ENCODE measurements at regions not wholly inside any gene's neighbourhood (a gene's known extent, or its start where the extent isn't known, plus 50 kb on each side); places are given as distances from the start of the nearest gene placed in this dataset.

DNA sequence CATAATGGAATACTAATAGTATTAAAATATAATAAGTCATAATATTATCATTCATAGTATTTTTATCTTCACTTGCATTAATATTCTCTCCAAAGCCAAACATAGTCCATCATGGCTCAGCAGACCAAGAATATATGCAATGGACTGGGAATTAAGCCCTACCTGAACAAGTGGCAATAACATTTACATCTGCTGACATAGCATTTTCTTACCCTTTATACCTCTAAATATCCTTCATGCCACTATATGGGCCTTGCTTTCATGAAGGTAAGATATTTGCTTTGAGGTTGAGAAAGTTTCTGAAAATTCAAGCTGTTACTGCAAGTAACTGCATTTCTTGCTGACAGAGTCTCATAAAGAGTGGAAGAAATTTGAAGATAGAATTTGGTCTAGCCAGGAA lies 847.4 kb upstream of the GCFC2 start:
- Histone ChIP-seq H3K4me3 (ENCODE audit: low read depth, low read length) (no peak overlapping the region), H3K36me3 (ENCODE audit: insufficient read depth) (no peaks in the 10 kb centered on the region), H3K27ac (ENCODE audit: low read depth) (no peak overlapping the region), H3K4me1 (ENCODE audit: insufficient read depth) (no peaks in the 10 kb centered on the region)
- DNase-seq (ENCODE audit: extremely low spot score), result no peak

DNA sequence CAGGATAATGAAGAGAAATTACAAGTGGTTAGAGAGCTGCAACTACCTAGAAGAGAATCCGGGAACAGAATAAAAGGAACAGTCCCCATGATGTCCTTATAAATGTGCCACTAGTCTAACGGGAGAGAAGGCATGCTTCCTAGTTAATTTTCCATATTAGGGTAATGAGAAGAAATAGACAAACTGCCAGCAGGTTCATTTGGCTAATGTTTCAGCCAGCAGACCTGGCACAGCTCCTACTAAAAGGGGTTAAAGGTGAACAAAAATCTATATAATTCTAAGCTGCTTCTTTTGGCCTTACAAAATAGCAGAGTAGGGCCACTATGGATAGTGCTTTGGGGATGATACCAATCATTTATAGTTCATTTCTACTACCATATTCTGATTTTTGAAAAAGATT lies 845.3 kb upstream of the GCFC2 start:
- Histone ChIP-seq H3K27ac (ENCODE audit: low read depth) (no peak overlapping the region), H3K4me1 (ENCODE audit: insufficient read depth) (no peaks in the 10 kb centered on the region), H3K4me3 (ENCODE audit: low read depth, low read length) (no peak overlapping the region), H3K36me3 (ENCODE audit: insufficient read depth) (no peaks in the 10 kb centered on the region)
- 62% methylated on average over 2 of the region's 2 CpGs for WGBS
- no peak for DNase-seq (ENCODE audit: extremely low spot score)

DNA sequence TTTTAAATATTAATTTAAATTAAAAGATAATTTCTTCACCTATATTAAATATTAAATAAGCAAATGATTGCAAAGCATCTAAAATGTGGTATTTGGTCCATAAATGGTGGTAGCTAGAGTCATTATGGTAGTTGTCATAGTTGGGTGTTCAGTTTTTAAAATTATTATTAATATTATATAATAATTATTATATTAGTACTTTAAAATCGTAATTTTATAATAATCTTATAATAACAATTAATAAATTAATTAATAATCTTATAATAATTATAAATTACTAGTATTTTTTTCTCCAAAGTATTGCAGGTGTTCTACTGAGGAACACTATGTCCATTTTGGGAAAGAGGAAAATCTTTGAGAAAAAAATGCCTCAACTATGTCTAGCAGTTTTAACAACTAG lies 835.5 kb upstream of the GCFC2 start:
- Histone ChIP-seq H3K27ac (ENCODE audit: low read depth) (no peak overlapping the region), H3K36me3 (ENCODE audit: insufficient read depth) (no peaks in the 10 kb centered on the region), H3K4me3 (ENCODE audit: low read depth, low read length) (no peak overlapping the region), H3K4me1 (ENCODE audit: insufficient read depth) (no peaks in the 10 kb centered on the region)
- WGBS, result 45% methylated on average over 1 of the region's 1 CpG
- DNase-seq (ENCODE audit: extremely low spot score), result no peak

DNA sequence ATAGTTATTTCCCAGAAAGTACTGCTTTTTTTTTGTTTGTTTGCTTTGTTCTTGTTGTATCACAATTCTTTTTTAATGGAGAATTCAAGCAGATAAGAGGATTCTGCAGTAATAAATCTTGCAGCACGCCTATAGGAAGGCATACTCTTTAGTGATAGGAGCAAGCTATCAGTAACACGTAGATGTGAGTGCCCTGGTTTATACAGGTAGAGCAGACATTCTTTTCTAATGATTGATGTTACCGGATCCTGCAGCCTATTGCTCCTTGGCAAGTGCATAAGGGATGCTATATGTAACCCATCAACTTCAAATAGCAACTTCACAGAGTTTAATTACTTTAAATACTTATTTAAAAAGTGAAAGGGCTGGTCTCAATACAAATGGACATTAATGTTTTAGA lies 834.2 kb upstream of the GCFC2 start:
- Histone ChIP-seq H3K27ac (ENCODE audit: low read depth) (no peak overlapping the region), H3K36me3 (ENCODE audit: insufficient read depth) (no peaks in the 10 kb centered on the region), H3K4me3 (ENCODE audit: low read depth, low read length) (no peak overlapping the region), H3K4me1 (ENCODE audit: insufficient read depth) (no peaks in the 10 kb centered on the region)
- WGBS, result 36% methylated on average over 3 of the region's 3 CpGs
- DNase-seq (ENCODE audit: extremely low spot score), result no peak

DNA sequence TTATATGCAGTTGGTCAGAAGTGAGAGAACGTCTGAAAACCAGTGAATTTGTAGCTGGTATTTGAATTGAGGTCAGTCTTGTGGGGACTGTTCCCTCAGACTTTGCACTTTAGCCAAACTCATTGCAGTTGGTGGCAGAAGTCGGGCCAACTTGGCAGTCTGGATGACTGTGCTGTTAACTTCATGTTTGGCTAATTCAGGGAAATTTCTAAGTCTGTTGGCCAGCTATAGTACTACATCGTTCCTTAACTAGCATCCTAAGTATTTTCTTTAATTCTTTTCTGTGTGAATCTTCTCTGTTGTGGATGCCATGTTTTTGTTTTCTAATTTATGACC lies 806.8 kb upstream of the GCFC2 start:
- H3K27ac ChIP-seq (ENCODE audit: low read depth), result no peak overlapping the region
- no peak for DNase-seq (ENCODE audit: extremely low spot score)
- no peak overlapping the region for H3K4me3 ChIP-seq (ENCODE audit: low read depth, low read length)
- 62% methylated on average over 3 of the region's 3 CpGs for WGBS
- H3K4me1 ChIP-seq (ENCODE audit: insufficient read depth), result no peaks in the 10 kb centered on the region
- H3K36me3 ChIP-seq (ENCODE audit: insufficient read depth), result no peaks in the 10 kb centered on the region

DNA sequence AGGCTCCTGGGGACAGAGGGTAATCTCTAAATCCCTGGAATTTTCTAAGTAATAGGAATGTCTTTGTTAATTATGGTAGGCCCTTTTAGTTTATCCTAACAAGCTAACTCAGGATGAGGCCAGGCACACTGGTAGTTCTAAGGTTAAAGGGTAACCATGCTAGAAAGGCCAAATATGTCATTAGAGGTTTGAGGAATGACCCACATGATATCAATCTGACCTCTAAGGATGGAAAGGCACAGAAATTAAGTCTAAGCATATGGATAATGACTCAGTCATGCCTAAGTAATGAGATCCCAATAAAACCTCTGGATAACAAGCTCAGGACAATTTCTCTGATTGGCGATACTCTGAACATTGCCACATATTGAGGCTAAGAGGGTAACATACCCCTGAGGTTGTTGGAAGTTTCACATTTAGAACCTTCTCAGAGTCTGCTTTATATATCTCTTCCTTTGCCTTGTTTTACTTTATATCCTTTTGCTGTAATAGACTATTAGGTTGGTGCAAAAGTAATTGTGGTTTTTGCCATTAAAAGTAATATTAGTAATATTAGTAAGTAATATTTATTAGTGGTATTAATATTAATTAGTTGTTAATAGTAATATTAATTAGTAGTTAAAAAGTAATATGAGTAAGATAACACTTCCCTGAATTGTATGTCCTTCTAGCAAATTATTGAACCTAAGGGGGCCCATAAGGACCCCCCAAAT lies 806.3 kb upstream of the GCFC2 start:
- 79% methylated on average over 1 of the region's 1 CpG for WGBS
- DNase-seq (ENCODE audit: extremely low spot score), result no peak
- no peak overlapping the region for H3K4me3 ChIP-seq (ENCODE audit: low read depth, low read length)
- no peak overlapping the region for H3K27ac ChIP-seq (ENCODE audit: low read depth)
- H3K4me1 ChIP-seq (ENCODE audit: insufficient read depth), result no peaks in the 10 kb centered on the region
- no peaks in the 10 kb centered on the region for H3K36me3 ChIP-seq (ENCODE audit: insufficient read depth)

DNA sequence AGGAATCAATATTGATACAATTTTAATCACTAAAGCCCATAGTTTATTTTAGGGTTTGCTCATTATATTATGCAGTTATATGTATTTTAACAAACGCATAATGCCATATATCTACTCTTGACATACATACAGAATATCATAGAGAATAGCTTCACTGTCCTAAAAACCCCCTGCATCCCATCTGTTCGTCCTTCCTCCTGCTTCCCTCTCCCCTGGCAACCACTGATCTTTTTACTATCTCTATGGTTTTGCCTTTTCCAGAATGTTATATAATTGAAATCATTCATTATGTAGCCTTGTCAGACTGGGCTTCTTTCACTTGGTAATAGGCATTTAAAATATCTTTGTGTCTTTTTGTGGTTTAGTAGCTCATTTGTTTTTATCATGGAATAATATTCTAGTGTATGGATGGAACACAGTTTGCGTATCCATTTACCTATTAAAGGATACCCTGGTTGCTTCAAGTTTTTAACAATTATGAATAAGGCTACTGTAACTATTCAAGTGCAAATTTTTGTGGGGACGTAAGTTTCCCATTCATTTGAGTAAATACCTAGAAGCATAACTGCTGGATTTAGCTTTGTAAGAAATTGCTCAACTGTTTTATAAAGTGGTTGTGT lies 801.6 kb upstream of the GCFC2 start:
- Histone ChIP-seq H3K4me1 (ENCODE audit: insufficient read depth) (no peaks in the 10 kb centered on the region), H3K36me3 (ENCODE audit: insufficient read depth) (no peaks in the 10 kb centered on the region), H3K4me3 (ENCODE audit: low read depth, low read length) (no peak overlapping the region), H3K27ac (ENCODE audit: low read depth) (no peak overlapping the region)
- no peak for DNase-seq (ENCODE audit: extremely low spot score)
- 77% methylated on average over 4 of the region's 4 CpGs for WGBS

DNA sequence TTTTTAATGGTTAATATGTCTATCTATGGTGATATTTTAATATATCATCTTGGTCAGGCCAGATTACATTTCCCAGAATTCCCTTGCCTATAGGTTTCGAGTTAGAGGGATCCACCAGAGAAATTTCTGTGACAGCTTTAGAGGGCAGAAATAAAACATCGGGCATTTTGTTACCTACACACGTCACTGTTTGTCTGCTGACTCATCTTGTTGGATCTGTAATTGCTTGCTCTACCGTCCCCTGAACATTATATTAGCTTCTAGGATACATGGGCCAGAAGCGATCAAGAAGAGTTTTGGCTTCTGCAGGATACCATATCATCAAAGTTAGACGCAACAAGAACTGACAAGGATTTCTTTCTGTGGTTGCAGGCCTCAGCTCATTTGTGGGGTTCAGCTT lies 795.8 kb upstream of the GCFC2 start:
- DNase-seq (ENCODE audit: extremely low spot score), result no peak
- WGBS, result 78% methylated on average over 6 of the region's 6 CpGs
- Histone ChIP-seq H3K36me3 (ENCODE audit: insufficient read depth) (no peaks in the 10 kb centered on the region), H3K4me1 (ENCODE audit: insufficient read depth) (no peaks in the 10 kb centered on the region), H3K27ac (ENCODE audit: low read depth) (no peak overlapping the region), H3K4me3 (ENCODE audit: low read depth, low read length) (no peak overlapping the region)

DNA sequence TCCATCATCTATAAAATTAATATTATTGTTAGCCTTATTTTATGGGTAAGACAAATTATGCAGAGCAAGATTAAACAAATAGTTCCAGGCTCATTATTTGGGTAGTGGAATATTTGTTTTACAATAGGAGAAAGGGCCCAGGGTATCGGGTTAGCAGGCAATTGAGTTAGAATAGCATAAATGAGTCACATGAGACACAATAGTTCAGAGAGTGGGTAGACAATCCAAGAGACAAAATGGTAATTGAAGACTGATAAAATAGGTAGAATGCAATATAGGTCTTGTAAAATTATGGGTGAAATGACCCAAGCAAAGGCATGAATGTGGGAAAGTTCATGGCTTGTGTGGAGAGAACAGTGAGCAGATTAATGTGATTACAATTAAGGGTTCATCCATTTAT lies 790.9 kb upstream of the GCFC2 start:
- WGBS, result 80% methylated on average over 1 of the region's 1 CpG

DNA sequence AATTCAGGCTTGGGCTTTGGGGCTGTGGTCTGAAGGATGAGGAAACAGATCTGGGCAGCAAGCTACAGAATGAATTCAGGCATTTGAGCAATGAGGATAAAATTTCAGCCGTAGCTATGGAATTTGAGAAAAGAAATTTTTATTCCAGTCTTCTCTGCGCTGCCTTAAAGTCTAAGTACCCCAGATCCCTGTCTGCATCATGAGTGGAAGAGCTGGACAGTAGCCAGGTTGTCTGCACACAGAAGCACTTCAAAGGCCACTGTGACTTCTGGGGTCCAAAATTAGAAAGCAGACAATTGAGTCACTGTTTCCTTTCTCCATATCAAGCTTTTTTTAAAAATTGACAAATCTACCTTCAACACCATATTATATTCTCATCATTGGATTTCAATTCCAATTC lies 787.6 kb upstream of the GCFC2 start:
- DNase-seq (ENCODE audit: extremely low spot score), result no peak

More for the DNA sequence above, 790.9 kb upstream of the GCFC2 start:
- Histone ChIP-seq H3K4me3 (ENCODE audit: low read depth, low read length) (no peak overlapping the region), H3K36me3 (ENCODE audit: insufficient read depth) (no peaks in the 10 kb centered on the region), H3K27ac (ENCODE audit: low read depth) (no peak overlapping the region), H3K4me1 (ENCODE audit: insufficient read depth) (no peaks in the 10 kb centered on the region)
- no peak for DNase-seq (ENCODE audit: extremely low spot score)

DNA sequence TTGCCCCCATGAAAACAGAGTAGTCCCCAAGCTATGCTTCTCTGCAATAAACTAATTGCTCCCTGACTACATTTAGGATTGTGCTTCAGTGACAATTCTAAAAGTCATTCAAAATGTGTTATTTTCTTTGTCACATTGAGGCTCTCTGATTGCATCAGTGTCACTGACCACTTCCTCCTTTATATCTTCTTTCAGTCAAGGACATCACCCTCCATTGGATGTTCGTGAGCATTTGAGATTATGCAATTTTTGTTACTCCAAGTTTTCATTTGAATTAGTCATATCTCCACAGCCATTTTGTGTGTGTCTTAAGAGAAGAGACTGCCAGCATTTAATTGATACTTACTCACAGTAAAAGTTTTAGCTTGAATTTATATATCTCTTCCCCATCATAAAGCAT lies 780.8 kb upstream of the GCFC2 start:
- Histone ChIP-seq H3K27ac (ENCODE audit: low read depth) (no peak overlapping the region), H3K36me3 (ENCODE audit: insufficient read depth) (no peaks in the 10 kb centered on the region), H3K4me3 (ENCODE audit: low read depth, low read length) (no peak overlapping the region), H3K4me1 (ENCODE audit: insufficient read depth) (no peaks in the 10 kb centered on the region)
- no peak for DNase-seq (ENCODE audit: extremely low spot score)
- WGBS, result 64% methylated on average over 1 of the region's 1 CpG

More for the DNA sequence above, 787.6 kb upstream of the GCFC2 start:
- H3K27ac ChIP-seq (ENCODE audit: low read depth), result no peak overlapping the region
- H3K4me1 ChIP-seq (ENCODE audit: insufficient read depth), result no peaks in the 10 kb centered on the region
- WGBS, result 55% methylated on average over 2 of the region's 2 CpGs
- no peak overlapping the region for H3K4me3 ChIP-seq (ENCODE audit: low read depth, low read length)
- H3K36me3 ChIP-seq (ENCODE audit: insufficient read depth), result no peaks in the 10 kb centered on the region

DNA sequence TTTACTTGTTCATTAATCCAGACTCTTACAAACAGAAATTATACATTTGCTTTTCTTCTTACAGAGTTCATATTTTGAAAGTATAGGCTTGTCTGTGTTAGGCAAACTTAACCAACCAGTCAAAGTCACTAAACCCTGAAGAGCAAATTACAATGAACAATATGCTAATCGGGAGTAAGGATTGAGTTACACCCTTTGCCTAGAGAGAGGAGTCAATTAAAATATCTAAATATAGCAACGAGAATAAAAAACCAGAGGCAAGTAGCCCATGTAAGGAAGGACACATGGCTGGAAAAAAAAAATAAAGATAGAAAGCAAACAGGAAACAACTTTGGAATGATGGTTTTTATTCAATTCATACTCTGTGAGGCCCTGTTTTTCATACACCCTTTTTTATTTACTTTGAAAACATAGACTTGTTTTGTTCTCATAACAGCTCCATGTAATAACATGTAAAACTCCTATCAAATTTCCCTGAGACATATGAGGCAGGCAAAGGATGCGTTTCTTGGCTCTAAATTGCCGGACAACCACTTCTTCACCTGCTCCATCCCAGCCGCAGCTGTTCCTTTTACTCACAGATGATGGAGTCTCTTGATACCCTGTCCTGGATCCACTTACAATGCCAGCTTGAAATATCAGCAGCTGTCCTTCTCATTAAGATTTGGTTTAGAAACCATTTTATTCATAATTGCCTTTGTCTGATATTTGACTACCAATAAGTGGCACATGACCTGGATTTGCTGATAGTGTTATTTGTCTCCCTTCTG lies 767.7 kb upstream of the GCFC2 start:
- Histone ChIP-seq H3K4me3 (ENCODE audit: low read depth, low read length) (no peak overlapping the region), H3K36me3 (ENCODE audit: insufficient read depth) (no peaks in the 10 kb centered on the region), H3K27ac (ENCODE audit: low read depth) (no peak overlapping the region), H3K4me1 (ENCODE audit: insufficient read depth) (no peaks in the 10 kb centered on the region)
- WGBS, result 82% methylated on average over 5 of the region's 5 CpGs
- DNase-seq (ENCODE audit: extremely low spot score), result no peak

DNA sequence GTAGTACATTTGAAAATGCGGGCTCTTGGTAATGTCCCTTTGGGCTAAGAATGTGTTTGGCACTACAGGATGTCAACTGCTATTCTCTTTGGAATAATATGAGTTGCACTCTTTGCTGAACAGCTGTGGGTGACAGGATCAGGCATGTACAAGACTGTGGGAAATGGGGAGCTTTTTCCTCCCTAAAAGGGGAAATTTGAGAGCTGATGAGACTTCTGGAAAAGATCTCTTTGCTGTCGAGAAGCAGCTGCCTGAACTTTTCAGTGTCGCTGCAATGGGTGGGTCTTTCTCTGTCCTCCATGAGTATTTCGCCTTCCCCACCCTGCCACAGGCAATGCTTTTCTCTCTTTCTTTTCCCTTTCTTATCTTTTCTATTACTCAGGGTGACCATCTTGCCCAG lies 762.2 kb upstream of the GCFC2 start:
- 87% methylated on average over 4 of the region's 4 CpGs for WGBS

DNA sequence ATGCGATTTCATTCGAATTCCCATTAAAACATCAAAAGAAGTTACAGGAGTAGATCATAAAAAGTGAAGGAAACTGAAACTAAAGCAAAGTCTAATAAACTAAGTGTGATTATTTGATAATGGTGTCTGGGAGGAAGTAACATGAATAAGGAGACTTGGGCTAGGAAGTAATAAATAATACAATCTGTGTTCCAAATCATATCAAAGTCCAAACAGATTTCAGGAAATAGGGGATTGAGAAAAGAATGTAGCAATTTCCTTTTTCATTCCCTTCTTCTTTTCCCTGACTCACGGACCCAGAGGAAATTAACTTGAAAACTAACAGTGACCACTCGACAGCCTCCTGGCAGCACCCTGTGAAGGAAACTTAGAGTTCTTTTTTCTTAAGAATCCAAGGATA lies 758.4 kb upstream of the GCFC2 start:
- Histone ChIP-seq H3K4me3 (ENCODE audit: low read depth, low read length) (no peak overlapping the region), H3K4me1 (ENCODE audit: insufficient read depth) (no peaks in the 10 kb centered on the region), H3K27ac (ENCODE audit: low read depth) (no peak overlapping the region), H3K36me3 (ENCODE audit: insufficient read depth) (no peaks in the 10 kb centered on the region)
- 23% methylated on average over 4 of the region's 4 CpGs for WGBS
- DNase-seq (ENCODE audit: extremely low spot score), result no peak

More for the DNA sequence above, 762.2 kb upstream of the GCFC2 start:
- Histone ChIP-seq H3K4me3 (ENCODE audit: low read depth, low read length) (no peak overlapping the region), H3K27ac (ENCODE audit: low read depth) (no peak overlapping the region), H3K36me3 (ENCODE audit: insufficient read depth) (no peaks in the 10 kb centered on the region), H3K4me1 (ENCODE audit: insufficient read depth) (no peaks in the 10 kb centered on the region)
- no peak for DNase-seq (ENCODE audit: extremely low spot score)
